Heart right ventricle (tissue), 16 donors: ENCODE measurements at regions not wholly inside any gene's neighbourhood (a gene's known extent, or its start where the extent isn't known, plus 50 kb on each side); places are given as distances from the start of the nearest gene placed in this dataset.

ENCODE experiments used
- ATAC-seq, 8 donors: fragments of 200-7000 bp; cut with Tn5 transposase; one replicate each; pipeline ENCODE4 v1.9.1; 2020; ENCODE audit warnings: mild to moderate bottlenecking in 8 of 8, moderate library complexity in 8 of 8, moderate number of reproducible peaks in 1 of 8
- DNase-seq, 2 donors: peaks; one replicate each; pipeline ENCODE4 v3.0.0-alpha.2; 2020
- H3K27ac ChIP-seq, 10 donors: fragments of 200-600 bp; sonication (generic) in 2 of 10; one replicate each; pipeline versions ENCODE4 v1.5.0 to v1.8.0; 2020 to 2022; ENCODE audit warnings: mild to moderate bottlenecking in 3 of 10
- H3K27me3 ChIP-seq, 7 donors: fragments of 200-600 bp; one replicate each; pipeline ENCODE4 v1.8.0; 2021 to 2022; ENCODE audit warnings: mild to moderate bottlenecking in 2 of 7
- H3K36me3 ChIP-seq, 9 donors: fragments of 200-600 bp; sonication (generic) in 1 of 9; one replicate each; pipeline versions ENCODE4 v1.5.0 to v1.8.0; 2020 to 2022; ENCODE audit warnings: mild to moderate bottlenecking in 2 of 9
- H3K4me1 ChIP-seq, 9 donors: fragments of 200-600 bp; sonication (generic) in 1 of 9; one replicate each; pipeline versions ENCODE4 v1.5.0 to v1.8.0; 2020 to 2022; ENCODE audit warnings: mild to moderate bottlenecking in 4 of 9
- H3K4me3 ChIP-seq, 10 donors: fragments of 200-600 bp; sonication (generic) in 2 of 10; one replicate each; pipeline versions ENCODE4 v1.5.0 to v1.8.0; 2020 to 2022; ENCODE audit warnings: mild to moderate bottlenecking in 7 of 10, moderate library complexity in 2 of 10
- H3K9me3 ChIP-seq, 11 donors: fragments of 200-600 bp in 10 of 11; sonication (generic) in 2 of 11; one replicate each; pipeline versions ENCODE4 v1.5.0 to v1.8.0; 2013 to 2022; ENCODE audit warnings: mild to moderate bottlenecking in 2 of 11, control low read depth in 1 of 11, moderate library complexity in 1 of 11
- CTCF ChIP-seq, 9 donors: fragments of 200-600 bp; sonication (generic) in 2 of 9; IDR thresholded peaks; one replicate each; pipeline versions ENCODE4 v1.5.0 to v1.8.0; 2021 to 2022; ENCODE audit warnings: antibody characterized with exemption in 9 of 9, mild to moderate bottlenecking in 5 of 9, moderate library complexity in 1 of 9
- WGBS, 2 donors: extraction: QIAGEN DNeasy Blood & Tissue Kit; methylation state at CpG; one replicate each; pipeline ENCODE4 v1.1.7; 2013; ENCODE audit warnings: inconsistent platforms in 1 of 2; 5-methylcytosine and 5-hydroxymethylcytosine counted together
- intact Hi-C, 10 donors: fragments of 100-400 bp; cut with DNase I; formaldehyde crosslinking; loops; one replicate each; pipeline versions ENCODE4 v1.11.1 to v1.14.2; 2022
- donor health status: Arrhythmogenic right ventricular cardiomyopathy.
- donor health status: ischemic (EF 13 %, LVEDD 7.1; RV severe dilation, severe dysfunction).
- donor health status: healthy with polysubstance abuse.
- donor health status: DM: no; HTN: yes; CAD: no.
- donor health status: DM: no; HTN: no; CAD: no.
- donor health status: ischemic (EF 25% LVEDD 6.9; RV normal size, moderate dysfunction).
- donor health status: ischemic (EF 25% LVEDD 5.7; RV mildly dilated, moderate dysfunction).
- donor health status: healthy.
- donor health status: DM: yes; HTN: yes; CAD: no.
- donor health status: Ischemic cardiomyopathy.
- donor health status: ischemic (EF 35%, LVEDD 5.7; RV mildly dilated, moderate dysfunction).
- donor health status: nonischemic (EF 11% LVEDD 7.7; RV severe dilation, severe dysfunction).
- donor health status: DM: yes; HTN: yes; CAD: no.
- donor health status: PGD.
- donor health status: ischemic (EF 29% LVEDD 5.4; RV normal size, mild dysfunction).
- donor health status: nonischemic (EF 23%, LVEDD 6.1; RV moderate dilation, normal function).

- no peaks in the 10 kb centered on the region for H3K27me3 ChIP-seq
- TF ChIP-seq CTCF (IDR thresholded peaks at IDR 0.05), result no peak
- no peaks in the 10 kb centered on the region for H3K36me3 ChIP-seq
- H3K4me1 ChIP-seq, result no peaks in the 10 kb centered on the region
- intact Hi-C loops, result no loop called here
- ATAC-seq (no peak), DNase-seq (no peak)
- 84 to 87% methylated on average over 3 of the region's 3 CpGs for WGBS, 2 donors
- no peak overlapping the region for H3K4me3 ChIP-seq
- no peaks in the 10 kb centered on the region for H3K9me3 ChIP-seq
- no peak overlapping the region for H3K27ac ChIP-seq
Observed at GRCh38 chrX:124619710-124620109, 273.3 kb downstream of the SH2D1A start.

DNA sequence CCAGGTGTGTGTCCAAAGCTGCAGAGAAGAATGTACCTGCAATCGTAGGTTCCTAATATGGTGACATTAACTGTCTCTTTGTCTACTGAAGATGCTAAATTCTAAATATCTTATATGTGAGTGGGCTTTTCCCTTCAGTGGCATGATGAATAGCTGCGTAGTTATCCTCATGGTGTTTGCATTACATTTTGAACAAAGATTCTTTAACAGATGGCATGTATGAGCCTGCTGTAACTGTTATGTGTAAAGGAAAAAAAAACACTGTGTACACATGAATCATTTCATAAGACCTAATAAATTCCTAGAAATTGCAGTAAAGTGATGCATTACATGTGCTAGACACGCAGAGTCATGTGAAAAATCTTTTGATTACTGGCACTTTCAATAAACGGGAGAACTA lies 288.0 kb downstream of the SH2D1A start:
- Histone ChIP-seq H3K9me3 (no peaks in the 10 kb centered on the region), H3K4me3 (no peak overlapping the region), H3K4me1 (no peaks in the 10 kb centered on the region), H3K36me3 (no peaks in the 10 kb centered on the region), H3K27me3 (no peaks in the 10 kb centered on the region), H3K27ac (no peak overlapping the region)
- ATAC-seq (no peak), DNase-seq (no peak)
- intact Hi-C loops, result no loop called here
- 84 to 87% methylated on average over 4 of the region's 4 CpGs for WGBS, 2 donors
- TF ChIP-seq CTCF (IDR thresholded peaks at IDR 0.05), result no peak

GRCh38 chrX:124641737-124642491 lies 295.6 kb downstream of the SH2D1A start:
- H3K4me1 ChIP-seq, result no peaks in the 10 kb centered on the region
- ATAC-seq (no peak), DNase-seq (no peak)
- no peak overlapping the region for H3K4me3 ChIP-seq
- TF ChIP-seq CTCF (IDR thresholded peaks at IDR 0.05), result no peak
- no peaks in the 10 kb centered on the region for H3K9me3 ChIP-seq
- H3K27ac ChIP-seq, result no peak overlapping the region
- no peaks in the 10 kb centered on the region for H3K27me3 ChIP-seq
- 66 to 72% methylated on average over 5 of the region's 5 CpGs for WGBS, 2 donors
- intact Hi-C loops, result no loop called here
- no peaks in the 10 kb centered on the region for H3K36me3 ChIP-seq

GRCh38 chrX:124646403-124646802 lies 300.0 kb downstream of the SH2D1A start:
- no peaks in the 10 kb centered on the region for H3K27me3 ChIP-seq
- H3K9me3 ChIP-seq, result no peaks in the 10 kb centered on the region
- no peaks in the 10 kb centered on the region for H3K36me3 ChIP-seq
- ATAC-seq, result no peak
- TF ChIP-seq CTCF (IDR thresholded peaks at IDR 0.05), result no peak
- WGBS, 2 donors, result 64 to 77% methylated on average over 1 of the region's 1 CpG
- intact Hi-C loops, result no loop called here
- DNase-seq, result no peak
- no peak overlapping the region for H3K27ac ChIP-seq
- no peaks in the 10 kb centered on the region for H3K4me1 ChIP-seq
- H3K4me3 ChIP-seq, result no peak overlapping the region
